ENCODE measurements at regions not wholly inside any gene's neighbourhood (a gene's known extent, or its start where the extent isn't known, plus 50 kb on each side); places are given as distances from the start of the nearest gene placed in this dataset.

GRCh38 chr12:124224535-124225110 lies 70.3 kb upstream of the RFLNA start:
- H2AFZ ChIP-seq: no peak overlapping the region

GRCh38 chr12:124225730-124226129 lies 69.2 kb upstream of the RFLNA start:
- in situ Hi-C loops (cut with MboI): no loop called here
- Histone ChIP-seq H3K27ac (no peak overlapping the region), H3K9me3 (ENCODE audit: low read depth) (no peaks in the 10 kb centered on the region), H3K36me3 (ENCODE audit: low read depth) (no peaks in the 10 kb centered on the region), H3K4me2 (ENCODE audit: unreplicated experiment) (no peak overlapping the region), H4K20me1 (ENCODE audit: insufficient read depth) (no peaks in the 10 kb centered on the region), H3K9ac (no peak overlapping the region), H3F3A (ENCODE audit: insufficient read depth) (no peaks in the 10 kb centered on the region), H2AFZ (no peak overlapping the region), H3K27me3 (replicated peaks; ENCODE audit: insufficient read depth) (peaks cover 8% of the 10 kb centered on the region; the same call in 1 of the 2 replicates), H3K79me2 (ENCODE audit: insufficient read depth) (no peaks in the 10 kb centered on the region), H3K9me2 (ENCODE audit: insufficient read depth) (no peaks in the 10 kb centered on the region), H3K4me3 (no peak overlapping the region), H3K4me1 (ENCODE audit: insufficient read depth) (no peaks in the 10 kb centered on the region)
- 89 to 93% methylated on average over 4 of the region's 4 CpGs for WGBS, 2 experiments (ENCODE audit: low coverage in 1 of 2, low lambda C conversion rate in 2 of 2, missing lambda C conversion rate in 2 of 2)
- TF ChIP-seq EZH2 (IDR thresholded peaks at IDR 0.05; ENCODE audit: insufficient read depth, poor library complexity, severe bottlenecking) (no peak), EZH2phosphoT487 (IDR thresholded peaks at IDR 0.05; ENCODE audit: insufficient read depth, low read depth) (no peak)
- DNase-seq: no peak

More at GRCh38 chr12:124224535-124225110, 70.3 kb upstream of the RFLNA start:
- H3K27me3 ChIP-seq (replicated peaks; ENCODE audit: insufficient read depth): peaks cover 8% of the 10 kb centered on the region; the same call in 1 of the 2 replicates
- no peaks in the 10 kb centered on the region for H4K20me1 ChIP-seq (ENCODE audit: insufficient read depth)
- no peak overlapping the region for H3K9ac ChIP-seq
- in situ Hi-C loops (cut with MboI): no loop called here
- WGBS, 2 experiments (ENCODE audit: low coverage in 1 of 2, low lambda C conversion rate in 2 of 2, missing lambda C conversion rate in 2 of 2): 73 to 78% methylated on average over 18 to 19 of the region's 19 CpGs
- H3K4me2 ChIP-seq (ENCODE audit: unreplicated experiment): no peak overlapping the region
- H3F3A ChIP-seq (ENCODE audit: insufficient read depth): no peaks in the 10 kb centered on the region
- H3K27ac ChIP-seq: no peak overlapping the region
- H3K4me1 ChIP-seq (ENCODE audit: insufficient read depth): no peaks in the 10 kb centered on the region
- no peak for DNase-seq
- H3K36me3 ChIP-seq (ENCODE audit: low read depth): no peaks in the 10 kb centered on the region
- no peaks in the 10 kb centered on the region for H3K79me2 ChIP-seq (ENCODE audit: insufficient read depth)
- H3K4me3 ChIP-seq: no peak overlapping the region
- no peak for TF ChIP-seq EZH2phosphoT487 (IDR thresholded peaks at IDR 0.05; ENCODE audit: insufficient read depth, low read depth)
- no peaks in the 10 kb centered on the region for H3K9me2 ChIP-seq (ENCODE audit: insufficient read depth)
- H3K9me3 ChIP-seq (ENCODE audit: low read depth): no peaks in the 10 kb centered on the region

- H3K36me3 ChIP-seq (ENCODE audit: low read depth): no peaks in the 10 kb centered on the region
- no peaks in the 10 kb centered on the region for H4K20me1 ChIP-seq (ENCODE audit: insufficient read depth)
- peaks cover 1% of the 10 kb centered on the region for H3F3A ChIP-seq (ENCODE audit: insufficient read depth)
- no peaks in the 10 kb centered on the region for H3K27me3 ChIP-seq (replicated peaks; ENCODE audit: insufficient read depth)
- H3K9me3 ChIP-seq (ENCODE audit: low read depth): no peaks in the 10 kb centered on the region
- DNase-seq: no peak
- H3K4me3 ChIP-seq: no peak overlapping the region
- no peak overlapping the region for H3K9ac ChIP-seq
- no peaks in the 10 kb centered on the region for H3K9me2 ChIP-seq (ENCODE audit: insufficient read depth)
- no peaks in the 10 kb centered on the region for H3K79me2 ChIP-seq (ENCODE audit: insufficient read depth)
- 82 to 86% methylated on average over 20 to 25 of the region's 25 CpGs for WGBS, 2 experiments (ENCODE audit: low coverage in 1 of 2, low lambda C conversion rate in 2 of 2, missing lambda C conversion rate in 2 of 2)
- no peak overlapping the region for H3K27ac ChIP-seq
- in situ Hi-C loops (cut with MboI): no loop called here
- TF ChIP-seq EZH2 (IDR thresholded peaks at IDR 0.05; ENCODE audit: insufficient read depth, poor library complexity, severe bottlenecking) (no peak), EZH2phosphoT487 (IDR thresholded peaks at IDR 0.05; ENCODE audit: insufficient read depth, low read depth) (no peak)
- H2AFZ ChIP-seq: no peak overlapping the region
- H3K4me2 ChIP-seq (ENCODE audit: unreplicated experiment): no peak overlapping the region
- peaks cover 7% of the 10 kb centered on the region for H3K4me1 ChIP-seq (ENCODE audit: insufficient read depth)
These were observed 66.8 kb upstream of the RFLNA start for GRCh38 chr12:124227951-124228711.

- H3K4me3 ChIP-seq: no peak overlapping the region
- no peaks in the 10 kb centered on the region for H3K9me3 ChIP-seq (ENCODE audit: low read depth)
- H3K27me3 ChIP-seq (replicated peaks; ENCODE audit: insufficient read depth): no peaks in the 10 kb centered on the region
- in situ Hi-C loops (cut with MboI): no loop called here
- no peaks in the 10 kb centered on the region for H3K79me2 ChIP-seq (ENCODE audit: insufficient read depth)
- no peak for DNase-seq
- H3F3A ChIP-seq (ENCODE audit: insufficient read depth): peaks cover 15% of the 10 kb centered on the region
- H3K27ac ChIP-seq: no peak overlapping the region
- H3K9ac ChIP-seq: no peak overlapping the region
- no peaks in the 10 kb centered on the region for H3K9me2 ChIP-seq (ENCODE audit: insufficient read depth)
- TF ChIP-seq EZH2phosphoT487 (IDR thresholded peaks at IDR 0.05; ENCODE audit: insufficient read depth, low read depth): no peak
- no peak for TF ChIP-seq EZH2 (IDR thresholded peaks at IDR 0.05; ENCODE audit: insufficient read depth, poor library complexity, severe bottlenecking)
- no peaks in the 10 kb centered on the region for H3K36me3 ChIP-seq (ENCODE audit: low read depth)
- no peak overlapping the region for H3K4me2 ChIP-seq (ENCODE audit: unreplicated experiment)
- H4K20me1 ChIP-seq (ENCODE audit: insufficient read depth): no peaks in the 10 kb centered on the region
- H3K4me1 ChIP-seq (ENCODE audit: insufficient read depth): peaks cover 19% of the 10 kb centered on the region
- H2AFZ ChIP-seq: no peak overlapping the region
These were observed 65.4 kb upstream of the RFLNA start for GRCh38 chr12:124229520-124229919.

Measured in GM23248 (cell line).